Thyroid gland (tissue), 4 donors: ENCODE measurements at regions not wholly inside any gene's neighbourhood (a gene's known extent, or its start where the extent isn't known, plus 50 kb on each side); places are given as distances from the start of the nearest gene placed in this dataset.

Source experiments
- CTCF ChIP-seq, 6 experiments: fragments of 200-600 bp in 3 of 6; fragments of 450-650 bp in 3 of 6; sonication (generic) in 3 of 6; IDR thresholded peaks; one replicate each; pipeline ENCODE4 v1.5.1; 2016 to 2019; ENCODE audit warnings: antibody characterized with exemption in 6 of 6, mild to moderate bottlenecking in 2 of 6, inconsistent platforms in 1 of 6, moderate library complexity in 1 of 6
- POLR2A ChIP-seq, 2 donors: fragments of 450-650 bp; IDR thresholded peaks; one replicate each; pipeline ENCODE4 v1.6.1; 2017; ENCODE audit warnings: antibody characterized with exemption in 2 of 2, mild to moderate bottlenecking in 2 of 2, moderate library complexity in 1 of 2

GRCh38 chr5:112049738-112050137 lies 292.7 kb upstream of the NREP start:
- no peak for TF ChIP-seq POLR2A (IDR thresholded peaks at IDR 0.05)
- TF ChIP-seq CTCF (IDR thresholded peaks at IDR 0.05) = no peak
